HG02571 (cell line): ENCODE measurements at regions not wholly inside any gene's neighbourhood (a gene's known extent, or its start where the extent isn't known, plus 50 kb on each side); places are given as distances from the start of the nearest gene placed in this dataset.

ENCODE experiments used
- ATAC-seq: cut with Tn5 transposase; IDR thresholded peaks from one replicate; pipeline ENCODE4 v1.9.1; 2021; ENCODE audit warnings: mild to moderate bottlenecking, moderate library complexity; ENCODE audit not compliant: unreplicated experiment

DNA sequence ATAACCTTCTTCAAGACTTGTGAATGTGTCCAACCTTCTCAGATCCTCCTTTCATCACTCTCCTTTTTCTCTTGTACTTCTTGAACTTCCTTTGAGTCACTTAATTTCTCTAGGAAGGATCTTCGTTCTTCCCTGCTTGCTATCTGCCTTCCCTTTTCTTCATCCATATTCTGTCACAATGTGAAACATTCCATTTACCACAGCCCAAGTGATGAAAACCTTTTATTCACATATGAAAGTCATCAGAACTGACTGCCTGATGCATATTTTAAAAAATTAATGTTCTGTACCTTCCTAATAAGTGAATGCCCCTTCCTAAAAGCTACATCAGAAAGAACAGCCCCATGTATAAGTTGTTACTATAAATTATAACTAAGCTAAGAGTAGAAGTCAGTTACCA is 520.4 kb upstream of the LUZP2 start:
- no peak for ATAC-seq

DNA sequence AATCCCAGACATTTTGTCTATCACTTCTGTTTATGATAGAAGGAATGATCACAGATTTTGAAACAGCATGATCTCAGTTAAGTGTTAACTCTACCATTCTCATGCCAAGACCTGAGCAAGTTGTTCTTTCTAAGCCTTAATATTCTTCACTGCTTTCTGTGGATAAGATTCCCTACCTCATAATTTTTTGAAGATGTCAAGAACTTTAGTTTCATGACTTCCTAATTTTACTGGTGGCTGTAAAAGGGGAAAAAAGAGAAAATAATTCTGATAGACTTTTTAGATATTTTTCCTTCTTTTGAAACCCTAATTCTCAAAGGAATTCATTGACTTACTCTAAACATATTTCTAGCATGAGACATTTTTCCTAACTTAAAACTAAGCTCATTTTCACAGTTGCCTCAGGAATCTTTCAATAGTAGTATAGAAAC is 520.0 kb upstream of the LUZP2 start:
- ATAC-seq = no peak

DNA sequence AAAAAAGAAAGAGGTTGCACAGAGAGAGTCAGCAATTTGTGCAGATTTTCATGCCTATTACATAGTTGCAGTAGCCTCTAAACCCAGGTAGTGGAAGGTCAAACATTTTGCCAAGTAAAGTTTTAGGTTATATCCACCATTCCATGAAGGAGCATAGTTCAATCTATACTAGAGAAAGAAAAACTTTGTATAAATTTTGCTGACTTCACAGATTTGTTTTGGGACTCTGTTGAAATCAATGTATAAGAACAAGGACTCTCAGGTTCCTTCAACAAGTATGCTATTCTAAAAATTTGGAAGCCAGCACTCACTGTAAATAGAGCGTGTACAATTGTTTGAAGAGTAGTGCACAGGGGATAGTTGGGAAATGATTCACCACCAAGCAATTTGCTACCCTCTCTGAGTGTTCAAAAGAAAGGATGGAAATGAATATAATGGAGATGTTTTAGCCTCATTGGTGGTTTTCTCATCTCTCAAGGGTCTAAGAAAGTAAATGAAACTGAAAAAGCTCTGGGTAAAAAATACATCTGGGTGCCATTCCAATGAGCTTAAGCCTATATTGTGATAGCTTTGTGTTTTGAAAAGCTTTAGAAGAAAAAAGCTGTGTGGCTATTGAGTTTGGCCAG is 508.4 kb upstream of the LUZP2 start:
- no peak for ATAC-seq

DNA sequence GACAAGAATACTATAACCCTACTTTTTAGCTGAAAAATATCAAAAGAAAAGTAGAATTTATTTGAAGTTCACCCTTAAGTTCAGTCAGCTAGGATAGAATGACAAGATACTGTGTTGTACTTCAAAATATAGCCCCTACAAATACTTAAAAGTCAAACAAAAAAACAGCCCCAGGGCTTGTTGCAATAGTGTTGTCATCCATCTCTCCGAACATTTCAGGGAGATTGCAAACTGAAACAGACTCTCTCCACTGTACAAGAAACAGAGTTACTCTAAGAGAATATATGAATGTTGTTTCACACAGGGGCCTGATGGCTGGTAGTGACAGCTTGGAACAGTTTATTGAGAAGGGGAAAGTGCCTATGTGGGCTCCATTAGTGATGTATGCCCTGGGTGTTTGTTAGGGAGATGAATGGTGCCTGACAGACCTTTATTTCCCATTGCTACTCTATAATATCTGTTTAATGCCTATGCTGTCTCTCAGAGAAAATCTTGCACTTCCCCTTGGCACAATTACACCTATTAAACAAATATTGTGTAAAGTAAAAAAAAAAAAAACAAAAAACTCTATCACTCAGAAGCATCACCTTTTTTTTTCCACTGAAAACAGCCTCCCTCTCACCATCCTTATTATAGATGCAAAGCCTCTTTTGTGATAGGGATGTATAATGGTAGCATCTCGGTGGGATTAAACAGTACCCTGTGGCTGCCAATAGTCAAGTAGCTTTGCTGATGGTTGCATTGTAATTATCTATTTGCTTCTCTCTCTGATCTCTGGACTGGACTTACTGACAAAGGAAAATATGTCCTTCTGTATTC is 506.3 kb upstream of the LUZP2 start:
- ATAC-seq = no peak

- no peak for ATAC-seq
Measured at GRCh38 chr11:23991165-23991539, 505.7 kb upstream of the LUZP2 start.

GRCh38 chr11:23995891-23996290 is 501.0 kb upstream of the LUZP2 start:
- no peak for ATAC-seq

DNA sequence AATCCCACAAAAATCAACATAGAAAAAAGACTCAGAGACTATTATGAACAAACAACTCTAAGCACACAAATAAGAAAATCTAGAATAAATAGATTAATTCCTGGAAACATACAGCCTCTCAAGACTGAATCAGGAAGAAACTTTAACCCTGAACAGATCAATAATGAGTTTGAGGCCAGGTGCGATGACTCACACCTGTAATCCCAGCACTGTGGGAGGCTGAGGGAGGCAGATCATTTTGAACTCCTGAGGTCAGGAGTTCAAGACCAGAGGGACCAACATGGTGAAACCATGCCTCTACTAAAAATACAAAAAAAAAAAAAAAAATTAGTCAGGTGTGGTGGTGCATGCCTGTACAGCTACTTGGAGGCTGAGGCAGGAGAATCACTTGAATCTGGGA is 499.5 kb upstream of the LUZP2 start:
- no peak for ATAC-seq

GRCh38 chr11:24005202-24005876 is 491.5 kb upstream of the LUZP2 start:
- no peak for ATAC-seq

DNA sequence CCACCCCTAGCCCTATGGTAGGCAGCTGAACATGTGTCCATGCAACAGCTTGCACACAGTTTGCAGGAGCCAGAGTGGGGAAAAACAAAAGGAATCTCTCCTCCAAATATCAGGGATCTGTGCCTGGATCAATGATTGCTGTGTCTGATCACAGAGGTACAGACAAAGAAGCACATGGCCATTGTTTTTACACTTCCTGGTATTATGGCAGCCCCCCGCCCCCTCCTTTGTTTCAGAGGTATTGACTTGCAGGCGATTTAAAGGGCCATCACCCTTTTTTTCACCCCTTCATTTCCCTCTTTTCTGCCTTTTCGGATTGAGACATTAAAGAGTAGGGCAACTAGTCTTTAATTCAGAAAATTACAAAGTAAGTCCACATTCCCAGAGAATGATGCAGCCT is 453.0 kb upstream of the LUZP2 start:
- ATAC-seq = no peak

- ATAC-seq = no peak
Measured at GRCh38 chr11:24046731-24047130, 450.1 kb upstream of the LUZP2 start.

- ATAC-seq = no peak
Measured at GRCh38 chr11:24056051-24056450, 440.8 kb upstream of the LUZP2 start.

- ATAC-seq = no peak
Measured at GRCh38 chr11:24060125-24060524, 436.7 kb upstream of the LUZP2 start.

- no peak for ATAC-seq
Measured at GRCh38 chr11:24064309-24064903, 432.4 kb upstream of the LUZP2 start.

DNA sequence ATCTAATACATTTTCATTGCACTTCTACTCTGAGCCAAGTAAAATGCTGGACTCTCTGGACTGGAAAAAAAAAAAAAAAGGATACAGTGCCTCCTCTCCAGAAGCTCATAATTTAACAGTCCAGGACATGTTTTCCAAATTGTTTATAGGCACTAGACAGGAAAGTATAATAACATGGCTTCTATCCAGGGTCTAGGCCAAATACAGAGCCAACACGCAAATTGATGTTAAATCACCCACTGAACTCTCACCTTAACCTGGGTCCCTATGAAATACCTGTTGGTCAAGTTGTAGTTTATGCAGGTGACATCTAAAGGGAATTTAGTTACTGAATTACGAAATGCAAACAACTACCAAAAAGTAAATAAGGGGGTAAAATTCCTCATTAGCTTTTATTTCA is 428.7 kb upstream of the LUZP2 start:
- no peak for ATAC-seq

DNA sequence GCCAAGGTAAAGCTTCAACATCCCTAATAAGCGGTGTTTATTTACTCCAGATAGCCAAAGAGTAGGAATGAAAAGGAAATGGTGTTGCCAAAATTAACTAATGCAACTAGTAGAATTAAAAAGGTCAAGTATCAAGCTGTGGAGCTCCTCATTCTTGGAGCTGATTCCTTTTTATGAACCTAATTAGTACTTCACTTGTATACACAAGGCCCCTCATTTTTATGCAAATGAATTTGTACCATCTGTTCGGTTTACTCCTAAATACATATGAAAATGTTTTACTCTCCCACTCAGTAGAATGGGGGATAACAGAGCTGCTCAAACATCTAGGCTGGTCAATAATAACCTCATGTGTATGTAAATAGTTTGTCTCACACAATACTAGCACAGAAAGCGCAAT is 426.4 kb upstream of the LUZP2 start:
- ATAC-seq = no peak

GRCh38 chr11:24078018-24078417 is 418.8 kb upstream of the LUZP2 start:
- ATAC-seq = no peak

GRCh38 chr11:24082241-24082640 is 414.6 kb upstream of the LUZP2 start:
- ATAC-seq = no peak

DNA sequence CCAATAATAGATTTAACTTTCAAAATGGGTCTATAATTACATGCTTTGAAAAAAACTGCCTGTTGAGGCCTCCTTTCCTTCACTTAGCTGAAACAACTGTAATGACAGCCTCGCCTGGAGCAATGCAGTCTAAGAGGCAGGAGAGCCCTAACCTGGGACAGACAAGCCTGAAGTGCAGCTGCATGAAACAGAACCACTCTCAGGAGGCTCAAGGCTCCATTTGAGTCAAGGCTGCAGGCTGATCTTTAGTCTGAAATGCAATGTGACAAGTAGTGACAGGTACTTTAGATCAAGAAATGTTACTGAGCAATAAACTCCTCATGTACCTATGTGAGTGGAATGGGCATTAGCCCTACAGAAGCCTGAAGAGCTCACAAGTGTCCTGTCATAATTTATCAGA is 414.0 kb upstream of the LUZP2 start:
- ATAC-seq = no peak

- ATAC-seq = no peak
Measured at GRCh38 chr11:24084956-24085355, 411.9 kb upstream of the LUZP2 start.

GRCh38 chr11:24086921-24087320 is 409.9 kb upstream of the LUZP2 start:
- ATAC-seq = no peak

- no peak for ATAC-seq
Measured at GRCh38 chr11:24091594-24091993, 405.3 kb upstream of the LUZP2 start.

DNA sequence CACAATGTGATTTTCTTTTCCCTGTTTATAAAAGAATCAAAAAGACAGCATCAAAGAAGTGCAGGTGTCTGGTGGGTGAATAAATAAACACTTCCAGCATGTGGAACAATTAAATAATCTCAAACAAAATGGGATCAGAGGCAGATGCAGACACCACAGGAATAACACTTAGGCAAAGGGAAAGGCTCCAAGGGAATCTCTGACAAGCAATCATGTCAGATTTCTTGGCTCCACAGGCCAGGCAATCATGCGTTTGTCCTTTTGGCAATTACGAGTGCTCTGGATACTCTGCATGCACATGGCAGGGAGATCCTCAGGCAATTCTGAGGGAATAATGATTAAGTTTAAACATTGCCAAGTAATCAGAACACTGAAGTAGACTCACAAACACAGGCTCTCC is 403.5 kb upstream of the LUZP2 start:
- no peak for ATAC-seq
